NB4 (cell line): ENCODE measurements at regions not wholly inside any gene's neighbourhood (a gene's known extent, or its start where the extent isn't known, plus 50 kb on each side); places are given as distances from the start of the nearest gene placed in this dataset.

Source experiments
- POLR2A ChIP-seq: IDR thresholded peaks from 2 replicates; pipeline ENCODE4 v1.6.1; 2011; ENCODE audit warnings: mild to moderate bottlenecking; ENCODE audit not compliant: insufficient read length; ENCODE audit errors: extremely low read depth
- TF ChIP-seq, protein P1 (sequence below): IDR thresholded peaks from one replicate; pipeline ENCODE4 v1.5.1; 2012; ENCODE audit warnings: low read depth, low read length
- TF ChIP-seq, protein P2 (sequence below): IDR thresholded peaks from 2 replicates; pipeline ENCODE4 v1.6.1; 2011; ENCODE audit warnings: low read depth, low read length

DNA sequence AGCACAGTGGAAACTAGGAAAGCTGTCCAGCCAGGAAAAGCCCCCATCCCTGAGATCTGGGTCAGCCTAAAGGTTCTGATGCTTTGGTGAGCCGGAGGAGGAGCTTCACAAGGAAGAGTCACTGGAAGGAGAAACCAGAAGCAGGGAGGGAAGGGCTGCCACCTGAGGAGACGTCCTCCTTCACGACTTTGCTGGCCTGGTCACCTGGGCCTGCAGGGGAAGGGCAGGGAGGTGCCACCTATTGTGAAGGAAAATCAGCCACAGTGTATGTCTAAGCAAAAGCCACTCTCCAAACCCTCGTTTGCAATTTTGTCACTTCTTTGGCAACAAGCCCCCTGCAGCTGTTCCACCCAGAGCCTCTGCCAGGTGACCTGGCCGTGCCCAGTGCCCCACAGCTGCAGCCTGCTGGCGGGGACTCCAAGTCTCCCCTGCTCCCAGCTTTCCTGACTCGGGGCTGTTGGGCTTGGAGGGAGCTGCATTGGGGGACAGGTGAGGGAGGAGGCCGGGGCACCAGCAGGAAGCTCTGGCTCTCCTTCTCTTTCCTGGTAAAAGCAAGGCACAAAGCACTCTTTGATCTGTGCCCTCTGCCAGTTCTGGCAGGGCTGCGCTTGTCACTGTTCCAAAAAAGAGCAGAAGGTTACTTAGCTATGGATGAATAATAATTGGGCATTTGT is 120.9 kb upstream of the BCL2L14 start:
- no peak for TF ChIP-seq POLR2A
- TF ChIP-seq, protein P1, sequence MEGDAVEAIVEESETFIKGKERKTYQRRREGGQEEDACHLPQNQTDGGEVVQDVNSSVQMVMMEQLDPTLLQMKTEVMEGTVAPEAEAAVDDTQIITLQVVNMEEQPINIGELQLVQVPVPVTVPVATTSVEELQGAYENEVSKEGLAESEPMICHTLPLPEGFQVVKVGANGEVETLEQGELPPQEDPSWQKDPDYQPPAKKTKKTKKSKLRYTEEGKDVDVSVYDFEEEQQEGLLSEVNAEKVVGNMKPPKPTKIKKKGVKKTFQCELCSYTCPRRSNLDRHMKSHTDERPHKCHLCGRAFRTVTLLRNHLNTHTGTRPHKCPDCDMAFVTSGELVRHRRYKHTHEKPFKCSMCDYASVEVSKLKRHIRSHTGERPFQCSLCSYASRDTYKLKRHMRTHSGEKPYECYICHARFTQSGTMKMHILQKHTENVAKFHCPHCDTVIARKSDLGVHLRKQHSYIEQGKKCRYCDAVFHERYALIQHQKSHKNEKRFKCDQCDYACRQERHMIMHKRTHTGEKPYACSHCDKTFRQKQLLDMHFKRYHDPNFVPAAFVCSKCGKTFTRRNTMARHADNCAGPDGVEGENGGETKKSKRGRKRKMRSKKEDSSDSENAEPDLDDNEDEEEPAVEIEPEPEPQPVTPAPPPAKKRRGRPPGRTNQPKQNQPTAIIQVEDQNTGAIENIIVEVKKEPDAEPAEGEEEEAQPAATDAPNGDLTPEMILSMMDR = no peak
- TF ChIP-seq, protein P2, sequence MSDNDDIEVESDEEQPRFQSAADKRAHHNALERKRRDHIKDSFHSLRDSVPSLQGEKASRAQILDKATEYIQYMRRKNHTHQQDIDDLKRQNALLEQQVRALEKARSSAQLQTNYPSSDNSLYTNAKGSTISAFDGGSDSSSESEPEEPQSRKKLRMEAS = no peak
